A549 (cell line): ENCODE measurements at regions not wholly inside any gene's neighbourhood (a gene's known extent, or its start where the extent isn't known, plus 50 kb on each side); places are given as distances from the start of the nearest gene placed in this dataset.

Experiments
- ATAC-seq, 2 experiments: fragments of 200-7000 bp in 1 of 2; fragments of >200 bp in 1 of 2; cut with Nextera tagmentation in 1 of 2; cut with Tn5 transposase in 1 of 2; 3 replicates each; pipeline versions ENCODE4 v1.8.0 to v1.9.1; 2018 to 2020; ENCODE audit warnings: mild to moderate bottlenecking in 1 of 2, moderate library complexity in 1 of 2
- CTCF ChIA-PET: fragments of 300-600 bp; sonication (Branson Sonifier 250); formaldehyde crosslinking; extraction: SDS; loops from one replicate; lab custom pipeline; 2021; ENCODE audit warnings: antibody characterized with exemption, inconsistent platforms; lab: Yijun Ruan, JAX
- POLR2A ChIA-PET: fragments of 350-600 bp; formaldehyde crosslinking; extraction: SDS; loops from one replicate; lab custom pipeline; 2021; ENCODE audit warnings: antibody characterized with exemption, inconsistent platforms; lab: Yijun Ruan, JAX
- DNase-seq, 2 experiments: peaks; one replicate each; pipeline versions ENCODE4 v3.0.0 to v3.0.0-alpha.2; 2011 to 2016; ENCODE audit warnings: low read depth in 1 of 2, low spot score in 1 of 2
- FAIRE-seq: peaks from 2 replicates; lab custom pipeline; 2011; peaks lifted over from hg19 to GRCh38; lab: Jason Lieb, UNC
- H3K27ac ChIP-seq, 2 experiments: fragments of >200 bp; sonication (Bioruptor Twin); formaldehyde crosslinking; 3 replicates each; pipeline ENCODE4 v1.5.1; 2016 to 2017
- H3K4me1 ChIP-seq: fragments of >200 bp; sonication (Bioruptor Twin); formaldehyde crosslinking; 3 replicates; pipeline ENCODE4 v1.6.1; 2016
- H3K4me2 ChIP-seq: fragments of >200 bp; sonication (Bioruptor Twin); formaldehyde crosslinking; 3 replicates; pipeline ENCODE4 v1.6.1; 2016
- H3K4me3 ChIP-seq: fragments of >200 bp; sonication (Bioruptor Twin); formaldehyde crosslinking; 3 replicates; pipeline ENCODE4 v1.5.1; 2016
- H3K9me3 ChIP-seq: fragments of >200 bp; sonication (Bioruptor Twin); formaldehyde crosslinking; 3 replicates; pipeline ENCODE4 v1.6.1; 2016
- BCL3 ChIP-seq: fragments of >200 bp; sonication (Bioruptor Twin); formaldehyde crosslinking; IDR thresholded peaks from 3 replicates; pipeline ENCODE4 v1.6.1; 2016
- CHD2 ChIP-seq: fragments of 150-350 bp; IDR thresholded peaks from 2 replicates; pipeline ENCODE4 v1.6.1; 2014; ENCODE audit warnings: low read length; ENCODE audit not compliant: partially characterized antibody
- CHD4 ChIP-seq: fragments of 200-600 bp; sonication (generic); IDR thresholded peaks from 2 replicates; pipeline ENCODE4 v1.6.1; 2016; ENCODE audit warnings: antibody characterized with exemption, mild to moderate bottlenecking, borderline replicate concordance
- E2F6 ChIP-seq: IDR thresholded peaks from 2 replicates; pipeline ENCODE4 v1.6.1; 2012; ENCODE audit warnings: low read depth, borderline replicate concordance
- ESRRA ChIP-seq: fragments of 150-350 bp; IDR thresholded peaks from 2 replicates; pipeline ENCODE4 v1.6.1; 2014; ENCODE audit warnings: mild to moderate bottlenecking, low read length, borderline replicate concordance
- FOSL2 ChIP-seq, 2 experiments: fragments of 450-650 bp in 1 of 2; fragments of >200 bp in 1 of 2; sonication (Bioruptor Twin) in 1 of 2; formaldehyde crosslinking; IDR thresholded peaks; 2 replicates each; pipeline versions ENCODE4 v1.5.0 to v1.6.1; 2016 to 2020; ENCODE audit warnings: mild to moderate bottlenecking in 1 of 2, moderate library complexity in 1 of 2
- HMGXB4 ChIP-seq: fragments of 250-450 bp; sonication (Bioruptor Pico); IDR thresholded peaks from 2 replicates; pipeline ENCODE4 v1.5.0; 2021; ENCODE audit warnings: mild to moderate bottlenecking, moderate library complexity, borderline replicate concordance
- JUN ChIP-seq, 2 experiments: fragments of >200 bp; sonication (Bioruptor Twin); formaldehyde crosslinking; IDR thresholded peaks; 2 replicates in 1 of 2; 3 replicates in 1 of 2; pipeline ENCODE4 v1.6.1; 2016 to 2017
- MYC ChIP-seq: IDR thresholded peaks from 2 replicates; pipeline ENCODE4 v1.6.1; 2012; ENCODE audit warnings: mild to moderate bottlenecking, inconsistent platforms, low read length, improper control_type of control experiment, borderline replicate concordance
- PBX3 ChIP-seq: IDR thresholded peaks from 2 replicates; pipeline ENCODE4 v1.6.1; 2012
- PHF8 ChIP-seq: fragments of 200-600 bp; sonication (generic); IDR thresholded peaks from 2 replicates; pipeline ENCODE4 v1.6.1; 2016; ENCODE audit warnings: low read depth, mild to moderate bottlenecking, antibody characterized with exemption, moderate library complexity, borderline replicate concordance
- POLR2AphosphoS2 ChIP-seq: conservative IDR thresholded peaks from 2 replicates; pipeline ENCODE4 v1.6.1; 2012; ENCODE audit warnings: low read length, improper control_type of control experiment, inconsistent platforms
- RAD21 ChIP-seq, 2 experiments: fragments of >200 bp in 1 of 2; sonication (Bioruptor Twin) in 1 of 2; formaldehyde crosslinking in 1 of 2; IDR thresholded peaks in 1 of 2; conservative IDR thresholded peaks in 1 of 2; 2 replicates in 1 of 2; 3 replicates in 1 of 2; pipeline ENCODE4 v1.6.1; 2012 to 2018; ENCODE audit warnings: inconsistent platforms in 1 of 2
- RFX5 ChIP-seq: fragments of 450-650 bp; IDR thresholded peaks from 2 replicates; pipeline ENCODE4 v1.7.1; 2014; ENCODE audit warnings: antibody characterized with exemption, mild to moderate bottlenecking, moderate library complexity
- TFCP2L1 ChIP-seq: fragments of 250-450 bp; sonication (Bioruptor Pico); IDR thresholded peaks from 2 replicates; pipeline ENCODE4 v1.5.0; 2021; ENCODE audit warnings: mild to moderate bottlenecking
- ZC3H11A ChIP-seq: fragments of 450-650 bp; IDR thresholded peaks from 2 replicates; pipeline ENCODE4 v1.6.1; 2014; ENCODE audit warnings: antibody characterized with exemption, mild to moderate bottlenecking
- ZSCAN20 ChIP-seq: fragments of 250-450 bp; sonication (Bioruptor Pico); IDR thresholded peaks from 2 replicates; pipeline ENCODE4 v1.8.0; 2022; ENCODE audit warnings: mild to moderate bottlenecking, moderate library complexity
- WGBS: methylation state at CpG from one replicate; pipeline ENCODE4 v1.1.6; 2017; ENCODE audit errors: missing lambda C conversion rate; 5-methylcytosine and 5-hydroxymethylcytosine counted together
- TF ChIP-seq, protein P1 (sequence below): fragments of 150-350 bp; IDR thresholded peaks from 2 replicates; pipeline ENCODE4 v1.6.1; 2014; ENCODE audit warnings: low read depth, mild to moderate bottlenecking, low read length
- TF ChIP-seq, protein P2 (sequence below): fragments of 200-600 bp; sonication (generic); IDR thresholded peaks from 2 replicates; pipeline ENCODE4 v1.6.1; 2016; ENCODE audit warnings: antibody characterized with exemption, mild to moderate bottlenecking, moderate library complexity

- no peak for TF ChIP-seq JUN (IDR thresholded peaks at IDR 0.05)
- TF ChIP-seq CHD2: no peak
- TF ChIP-seq CHD4: no peak
- TF ChIP-seq, protein P1, sequence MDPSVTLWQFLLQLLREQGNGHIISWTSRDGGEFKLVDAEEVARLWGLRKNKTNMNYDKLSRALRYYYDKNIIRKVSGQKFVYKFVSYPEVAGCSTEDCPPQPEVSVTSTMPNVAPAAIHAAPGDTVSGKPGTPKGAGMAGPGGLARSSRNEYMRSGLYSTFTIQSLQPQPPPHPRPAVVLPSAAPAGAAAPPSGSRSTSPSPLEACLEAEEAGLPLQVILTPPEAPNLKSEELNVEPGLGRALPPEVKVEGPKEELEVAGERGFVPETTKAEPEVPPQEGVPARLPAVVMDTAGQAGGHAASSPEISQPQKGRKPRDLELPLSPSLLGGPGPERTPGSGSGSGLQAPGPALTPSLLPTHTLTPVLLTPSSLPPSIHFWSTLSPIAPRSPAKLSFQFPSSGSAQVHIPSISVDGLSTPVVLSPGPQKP: no peak
- TF ChIP-seq MYC: no peak
- TF ChIP-seq E2F6: no peak
- TF ChIP-seq PHF8: no peak
- TF ChIP-seq ZSCAN20 (CRISPR knock-in tag): no peak
- TF ChIP-seq POLR2AphosphoS2: no peak
- no peak for TF ChIP-seq FOSL2 (IDR thresholded peaks at IDR 0.05)
- no peak for TF ChIP-seq FOSL2 (CRISPR knock-in tag; IDR thresholded peaks at IDR 0.05)
- no peak for TF ChIP-seq HMGXB4
- no peak for TF ChIP-seq RFX5
- no peak for TF ChIP-seq PBX3
- no peak for TF ChIP-seq ESRRA
- TF ChIP-seq RAD21 (conservative IDR thresholded peaks at IDR 0.05 in 1 of 2, IDR thresholded peaks at IDR 0.05 in 1 of 2): no peak
- no peak for TF ChIP-seq BCL3
- no peak for TF ChIP-seq ZC3H11A
- TF ChIP-seq TFCP2L1: no peak
- TF ChIP-seq, protein P2, sequence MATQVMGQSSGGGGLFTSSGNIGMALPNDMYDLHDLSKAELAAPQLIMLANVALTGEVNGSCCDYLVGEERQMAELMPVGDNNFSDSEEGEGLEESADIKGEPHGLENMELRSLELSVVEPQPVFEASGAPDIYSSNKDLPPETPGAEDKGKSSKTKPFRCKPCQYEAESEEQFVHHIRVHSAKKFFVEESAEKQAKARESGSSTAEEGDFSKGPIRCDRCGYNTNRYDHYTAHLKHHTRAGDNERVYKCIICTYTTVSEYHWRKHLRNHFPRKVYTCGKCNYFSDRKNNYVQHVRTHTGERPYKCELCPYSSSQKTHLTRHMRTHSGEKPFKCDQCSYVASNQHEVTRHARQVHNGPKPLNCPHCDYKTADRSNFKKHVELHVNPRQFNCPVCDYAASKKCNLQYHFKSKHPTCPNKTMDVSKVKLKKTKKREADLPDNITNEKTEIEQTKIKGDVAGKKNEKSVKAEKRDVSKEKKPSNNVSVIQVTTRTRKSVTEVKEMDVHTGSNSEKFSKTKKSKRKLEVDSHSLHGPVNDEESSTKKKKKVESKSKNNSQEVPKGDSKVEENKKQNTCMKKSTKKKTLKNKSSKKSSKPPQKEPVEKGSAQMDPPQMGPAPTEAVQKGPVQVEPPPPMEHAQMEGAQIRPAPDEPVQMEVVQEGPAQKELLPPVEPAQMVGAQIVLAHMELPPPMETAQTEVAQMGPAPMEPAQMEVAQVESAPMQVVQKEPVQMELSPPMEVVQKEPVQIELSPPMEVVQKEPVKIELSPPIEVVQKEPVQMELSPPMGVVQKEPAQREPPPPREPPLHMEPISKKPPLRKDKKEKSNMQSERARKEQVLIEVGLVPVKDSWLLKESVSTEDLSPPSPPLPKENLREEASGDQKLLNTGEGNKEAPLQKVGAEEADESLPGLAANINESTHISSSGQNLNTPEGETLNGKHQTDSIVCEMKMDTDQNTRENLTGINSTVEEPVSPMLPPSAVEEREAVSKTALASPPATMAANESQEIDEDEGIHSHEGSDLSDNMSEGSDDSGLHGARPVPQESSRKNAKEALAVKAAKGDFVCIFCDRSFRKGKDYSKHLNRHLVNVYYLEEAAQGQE: no peak
- Histone ChIP-seq H3K4me3 (no peak overlapping the region), H3K27ac (no peak overlapping the region), H3K4me1 (no peaks in the 10 kb centered on the region), H3K9me3 (no peaks in the 10 kb centered on the region), H3K4me2 (no peak overlapping the region)
- FAIRE-seq: no peak
- ChIA-PET POLR2A (interaction anchor here (0.6 kb wide), 1 partner anchor 101 kb away, joined by 3 read pairs; no protein-coding TSS in a partner anchor), CTCF (interaction anchor here (0.8 kb wide), 1 partner anchor 220 kb away, joined by 3 read pairs; no protein-coding TSS in a partner anchor)
- WGBS: 44% methylated on average over 1 of the region's 1 CpG
- ATAC-seq: no peak
- no peak for DNase-seq
Observed at GRCh38 chr21:41597227-41597626, 89.3 kb upstream of the TMPRSS2 start.
